ENCODE measurements at regions not wholly inside any gene's neighbourhood (a gene's known extent, or its start where the extent isn't known, plus 50 kb on each side); places are given as distances from the start of the nearest gene placed in this dataset.
"Not testable (repeated sequence)": the region's sequence is repeated elsewhere in the genome, so short reads cannot be mapped to it uniquely, and the experiment has no call there.

- TF ChIP-seq POLR2A, POLR2AphosphoS5 (IDR thresholded peaks at IDR 0.05): not testable (repeated sequence)
- TF ChIP-seq, protein P1, sequence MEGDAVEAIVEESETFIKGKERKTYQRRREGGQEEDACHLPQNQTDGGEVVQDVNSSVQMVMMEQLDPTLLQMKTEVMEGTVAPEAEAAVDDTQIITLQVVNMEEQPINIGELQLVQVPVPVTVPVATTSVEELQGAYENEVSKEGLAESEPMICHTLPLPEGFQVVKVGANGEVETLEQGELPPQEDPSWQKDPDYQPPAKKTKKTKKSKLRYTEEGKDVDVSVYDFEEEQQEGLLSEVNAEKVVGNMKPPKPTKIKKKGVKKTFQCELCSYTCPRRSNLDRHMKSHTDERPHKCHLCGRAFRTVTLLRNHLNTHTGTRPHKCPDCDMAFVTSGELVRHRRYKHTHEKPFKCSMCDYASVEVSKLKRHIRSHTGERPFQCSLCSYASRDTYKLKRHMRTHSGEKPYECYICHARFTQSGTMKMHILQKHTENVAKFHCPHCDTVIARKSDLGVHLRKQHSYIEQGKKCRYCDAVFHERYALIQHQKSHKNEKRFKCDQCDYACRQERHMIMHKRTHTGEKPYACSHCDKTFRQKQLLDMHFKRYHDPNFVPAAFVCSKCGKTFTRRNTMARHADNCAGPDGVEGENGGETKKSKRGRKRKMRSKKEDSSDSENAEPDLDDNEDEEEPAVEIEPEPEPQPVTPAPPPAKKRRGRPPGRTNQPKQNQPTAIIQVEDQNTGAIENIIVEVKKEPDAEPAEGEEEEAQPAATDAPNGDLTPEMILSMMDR (IDR thresholded peaks at IDR 0.05 in 8 of 11, conservative IDR thresholded peaks at IDR 0.05 in 3 of 11), result not testable (repeated sequence)
Measured at GRCh38 chr12:127608359-127608758, 658.6 kb upstream of the TMEM132C start.
